VCaP (cell line): ENCODE measurements at regions not wholly inside any gene's neighbourhood (a gene's known extent, or its start where the extent isn't known, plus 50 kb on each side); places are given as distances from the start of the nearest gene placed in this dataset.
A peak's percentile ranks its signal among the peaks of the same experiment; 100 is the strongest.

Experiments used
- H3K27ac ChIP-seq: fragments of 450-650 bp; 2 replicates; pipeline ENCODE4 v1.5.1; 2017
- CTCF ChIP-seq: fragments of 450-650 bp; conservative IDR thresholded peaks from 2 replicates; pipeline ENCODE4 v1.5.1; 2017; ENCODE audit warnings: mild to moderate bottlenecking, moderate library complexity

GRCh38 chr10:120997313-120997712, 146.2 kb downstream of the WDR11 start:
- TF ChIP-seq CTCF = no peak

GRCh38 chr10:120997756-120998155, 146.6 kb downstream of the WDR11 start:
- no peak overlapping the region for H3K27ac ChIP-seq

More at GRCh38 chr10:120997313-120997712, 146.2 kb downstream of the WDR11 start:
- no peak overlapping the region for H3K27ac ChIP-seq

GRCh38 chr10:120998251-120998650, 147.1 kb downstream of the WDR11 start:
- no peak for TF ChIP-seq CTCF
- H3K27ac ChIP-seq = no peak overlapping the region

More at GRCh38 chr10:120997756-120998155, 146.6 kb downstream of the WDR11 start:
- no peak for TF ChIP-seq CTCF

- H3K27ac ChIP-seq = no peak overlapping the region
- TF ChIP-seq CTCF = no peak
Observed at GRCh38 chr10:120998782-120999285, 147.7 kb downstream of the WDR11 start.

- TF ChIP-seq CTCF = no peak
- H3K27ac ChIP-seq = no peak overlapping the region
Observed at GRCh38 chr10:120999868-121000267, 148.7 kb downstream of the WDR11 start.

- TF ChIP-seq CTCF = no peak
- H3K27ac ChIP-seq = peak overlapping the region; percentile 22; the same call in 1 of the 2 replicates
Observed at GRCh38 chr10:121002586-121003205, 151.5 kb downstream of the WDR11 start.

GRCh38 chr10:121005948-121006587, 154.9 kb downstream of the WDR11 start:
- no peak for TF ChIP-seq CTCF
- no peak overlapping the region for H3K27ac ChIP-seq
